A549 (cell line): ENCODE measurements at regions not wholly inside any gene's neighbourhood (a gene's known extent, or its start where the extent isn't known, plus 50 kb on each side); places are given as distances from the start of the nearest gene placed in this dataset.

Experiments used
- BHLHE40 ChIP-seq: IDR thresholded peaks from 2 replicates; pipeline ENCODE4 v1.6.1; 2012; ENCODE audit warnings: low read depth, low read length, inconsistent platforms
- CTCF ChIP-seq: fragments of >200 bp; sonication (Bioruptor Twin); formaldehyde crosslinking; IDR thresholded peaks from 3 replicates; pipeline ENCODE4 v1.5.1; 2016
- E2F6 ChIP-seq: IDR thresholded peaks from 2 replicates; pipeline ENCODE4 v1.6.1; 2012; ENCODE audit warnings: low read depth, borderline replicate concordance
- FOSL2 ChIP-seq, 2 experiments: fragments of 450-650 bp in 1 of 2; fragments of >200 bp in 1 of 2; sonication (Bioruptor Twin) in 1 of 2; formaldehyde crosslinking; IDR thresholded peaks; 2 replicates each; pipeline versions ENCODE4 v1.5.0 to v1.6.1; 2016 to 2020; ENCODE audit warnings: mild to moderate bottlenecking in 1 of 2, moderate library complexity in 1 of 2
- HEYL ChIP-seq: fragments of 250-450 bp; sonication (Bioruptor Pico); IDR thresholded peaks from 2 replicates; pipeline ENCODE4 v1.8.0; 2021; ENCODE audit warnings: mild to moderate bottlenecking, moderate library complexity
- HOXA7 ChIP-seq: fragments of 250-450 bp; sonication (Bioruptor Pico); IDR thresholded peaks from 2 replicates; pipeline ENCODE4 v1.5.0; 2020; ENCODE audit warnings: mild to moderate bottlenecking, moderate library complexity
- MAFK ChIP-seq: fragments of 450-650 bp; IDR thresholded peaks from 2 replicates; pipeline ENCODE4 v1.6.1; 2014; ENCODE audit not compliant: partially characterized antibody
- POLR2A ChIP-seq: IDR thresholded peaks from 2 replicates; pipeline ENCODE4 v1.6.1; 2012; ENCODE audit warnings: mild to moderate bottlenecking, low read length
- RAD21 ChIP-seq, 2 experiments: fragments of >200 bp in 1 of 2; sonication (Bioruptor Twin) in 1 of 2; formaldehyde crosslinking in 1 of 2; IDR thresholded peaks in 1 of 2; conservative IDR thresholded peaks in 1 of 2; 2 replicates in 1 of 2; 3 replicates in 1 of 2; pipeline ENCODE4 v1.6.1; 2012 to 2018; ENCODE audit warnings: inconsistent platforms in 1 of 2
- RCOR1 ChIP-seq: fragments of 150-350 bp; IDR thresholded peaks from 2 replicates; pipeline ENCODE4 v1.6.1; 2014; ENCODE audit warnings: antibody characterized with exemption, low read length, low read depth
- USF2 ChIP-seq: fragments of 450-650 bp; IDR thresholded peaks from 2 replicates; pipeline ENCODE4 v1.6.1; 2014; ENCODE audit warnings: antibody characterized with exemption
- ZFP36 ChIP-seq: fragments of 450-650 bp; IDR thresholded peaks from 2 replicates; pipeline ENCODE4 v1.6.1; 2014; ENCODE audit warnings: borderline replicate concordance; ENCODE audit not compliant: partially characterized antibody

- TF ChIP-seq CTCF (no peak), HEYL (CRISPR knock-in tag) (no peak), RCOR1 (no peak), POLR2A (no peak), MAFK (no peak), E2F6 (no peak), USF2 (no peak), RAD21 (conservative IDR thresholded peaks at IDR 0.05 in 1 of 2, IDR thresholded peaks at IDR 0.05 in 1 of 2) (no peak), HOXA7 (CRISPR knock-in tag) (no peak), BHLHE40 (no peak), ZFP36 (no peak), FOSL2 (IDR thresholded peaks at IDR 0.05) (no peak), FOSL2 (CRISPR knock-in tag; IDR thresholded peaks at IDR 0.05) (no peak)
Measured at GRCh38 chr4:43690116-43690515, 758.5 kb downstream of the KCTD8 start.
